Calu3 (cell line): ENCODE measurements at regions not wholly inside any gene's neighbourhood (a gene's known extent, or its start where the extent isn't known, plus 50 kb on each side); places are given as distances from the start of the nearest gene placed in this dataset.

ENCODE experiments used
- BruUV-seq: library from RNA; stranded (reverse); fragments of 400-500 nt; replicated peaks from 2 replicates; lab custom pipeline; 2021; lab: Mats Ljungman, UMichigan
- CTCF ChIA-PET: fragments of 300-600 bp; sonication (Branson Sonifier 250); formaldehyde crosslinking; loops from one replicate; lab custom pipeline; 2022; ENCODE audit warnings: antibody characterized with exemption; lab: Charles Lee
- DNase-seq: peaks from one replicate; pipeline ENCODE4 v3.0.0; 2022
- H3K27ac Mint-ChIP-seq: one replicate; pipeline ENCODE4 v1.8.0; 2022; ENCODE audit warnings: mixed read lengths; ENCODE audit not compliant: unreplicated experiment
- H3K27me3 Mint-ChIP-seq: one replicate; pipeline ENCODE4 v1.8.0; 2022; ENCODE audit warnings: mixed read lengths; ENCODE audit not compliant: unreplicated experiment
- H3K36me3 Mint-ChIP-seq: one replicate; pipeline ENCODE4 v1.8.0; 2022; ENCODE audit warnings: mild to moderate bottlenecking, moderate library complexity, mixed read lengths; ENCODE audit not compliant: insufficient read depth, unreplicated experiment
- H3K4me1 Mint-ChIP-seq: one replicate; pipeline ENCODE4 v1.8.0; 2022; ENCODE audit warnings: mild to moderate bottlenecking, low read depth, mixed read lengths; ENCODE audit not compliant: unreplicated experiment
- H3K4me3 Mint-ChIP-seq: one replicate; pipeline ENCODE4 v1.8.0; 2022; ENCODE audit warnings: mild to moderate bottlenecking, low read depth, moderate library complexity, mixed read lengths; ENCODE audit not compliant: unreplicated experiment
- H3K9me3 Mint-ChIP-seq: one replicate; pipeline ENCODE4 v1.8.0; 2022; ENCODE audit warnings: low read depth, mixed read lengths; ENCODE audit not compliant: unreplicated experiment
- CTCF ChIP-seq: fragments of 200-600 bp; IDR thresholded peaks from one replicate; pipeline ENCODE4 v1.8.0; 2022; ENCODE audit warnings: antibody characterized with exemption; ENCODE audit not compliant: unreplicated experiment
- intact Hi-C: fragments of 100-400 bp; cut with micrococcal nuclease; formaldehyde crosslinking; loops from one replicate; pipeline ENCODE4 v1.10.0; 2022; ENCODE audit not compliant: unreplicated experiment

DNA sequence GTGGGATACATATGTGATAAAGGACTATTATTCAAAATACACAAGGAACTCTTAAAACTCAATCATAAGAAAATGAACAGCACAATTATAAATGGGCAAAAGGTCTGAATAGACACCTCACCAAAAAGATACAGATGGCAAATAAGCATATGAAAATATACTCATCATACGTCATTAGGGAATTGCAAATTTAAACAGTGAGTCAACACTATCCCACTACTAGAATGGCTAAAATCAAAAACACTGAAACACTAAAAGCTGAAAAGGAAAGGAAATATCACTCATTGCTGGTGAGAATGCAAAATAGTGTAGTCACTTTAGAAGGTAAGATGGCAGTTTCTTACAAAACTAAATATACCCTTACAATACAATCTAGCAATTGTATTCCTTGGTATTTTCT lies 597.0 kb upstream of the PABPC4L start:
- no peak overlapping the region for H3K27ac Mint-ChIP-seq
- H3K9me3 Mint-ChIP-seq: peaks cover 3% of the 10 kb centered on the region
- H3K27me3 Mint-ChIP-seq: no peaks in the 10 kb centered on the region
- no peaks in the 10 kb centered on the region for H3K36me3 Mint-ChIP-seq
- no peak for TF ChIP-seq CTCF
- CTCF ChIA-PET: no interaction called here
- intact Hi-C loops: no loop called here
- DNase-seq: no peak
- H3K4me1 Mint-ChIP-seq: no peaks in the 10 kb centered on the region
- BruUV-seq: no TSS peak
- no peak overlapping the region for H3K4me3 Mint-ChIP-seq

GRCh38 chr4:134787315-134787714 lies 585.7 kb upstream of the PABPC4L start:
- DNase-seq: no peak
- CTCF ChIA-PET: interaction anchor here (0.7 kb wide), 1 partner anchor 404 kb away, joined by 3 read pairs; no protein-coding TSS in a partner anchor
- Mint-ChIP-seq H3K27me3 (no peaks in the 10 kb centered on the region), H3K36me3 (no peaks in the 10 kb centered on the region), H3K9me3 (peaks cover 12% of the 10 kb centered on the region), H3K4me1 (no peaks in the 10 kb centered on the region), H3K27ac (no peak overlapping the region), H3K4me3 (no peak overlapping the region)
- intact Hi-C loops: no loop called here
- no TSS peak for BruUV-seq
- TF ChIP-seq CTCF: no peak

DNA sequence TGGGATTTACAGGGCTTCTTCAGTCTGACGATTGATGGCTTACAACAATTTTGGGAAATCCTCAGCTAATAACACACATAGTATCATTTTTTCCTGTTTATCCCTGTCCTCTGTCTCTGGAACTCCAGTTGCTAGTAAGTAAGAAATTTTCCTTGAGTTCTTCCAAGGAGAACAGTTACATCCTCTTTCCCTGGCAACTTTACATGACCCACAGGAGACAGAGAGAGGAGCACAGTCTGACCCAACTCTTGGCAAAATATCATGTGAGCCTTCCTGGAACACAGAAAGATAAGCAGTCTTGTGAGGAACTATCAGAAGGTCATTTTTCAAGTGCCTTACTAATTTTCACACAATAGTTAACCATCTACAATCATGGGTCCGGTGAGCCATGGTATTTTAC lies 578.7 kb upstream of the PABPC4L start:
- peaks cover 5% of the 10 kb centered on the region for H3K9me3 Mint-ChIP-seq
- no peak overlapping the region for H3K4me3 Mint-ChIP-seq
- H3K27ac Mint-ChIP-seq: no peak overlapping the region
- intact Hi-C loops: no loop called here
- H3K27me3 Mint-ChIP-seq: no peaks in the 10 kb centered on the region
- H3K4me1 Mint-ChIP-seq: no peaks in the 10 kb centered on the region
- TF ChIP-seq CTCF: no peak
- H3K36me3 Mint-ChIP-seq: no peaks in the 10 kb centered on the region
- CTCF ChIA-PET: no interaction called here
- DNase-seq: no peak
- no TSS peak for BruUV-seq

- DNase-seq: peak; percentile 15
- BruUV-seq: no TSS peak
- no peak overlapping the region for H3K27ac Mint-ChIP-seq
- CTCF ChIA-PET: interaction anchor here (1.2 kb wide), 1 partner anchor 129 kb away, joined by 3 read pairs; no protein-coding TSS in a partner anchor
- no peaks in the 10 kb centered on the region for H3K27me3 Mint-ChIP-seq
- intact Hi-C loops: loop anchor here (1.0 kb wide), 1 partner anchor 307 kb away; no protein-coding TSS in a partner anchor
- H3K4me3 Mint-ChIP-seq: no peak overlapping the region
- no peak for TF ChIP-seq CTCF
- no peaks in the 10 kb centered on the region for H3K4me1 Mint-ChIP-seq
- H3K9me3 Mint-ChIP-seq: peaks cover 3% of the 10 kb centered on the region
- no peaks in the 10 kb centered on the region for H3K36me3 Mint-ChIP-seq
These were observed 576.0 kb upstream of the PABPC4L start for GRCh38 chr4:134777606-134778005.
